IMR-90 (cell line): ENCODE measurements at regions not wholly inside any gene's neighbourhood (a gene's known extent, or its start where the extent isn't known, plus 50 kb on each side); places are given as distances from the start of the nearest gene placed in this dataset.

Experiments
- ATAC-seq: fragments of 200-7000 bp; cut with Tn5 transposase; 2 replicates; pipeline ENCODE4 v1.9.1; 2020; ENCODE audit warnings: low read depth, mild to moderate bottlenecking, moderate library complexity
- BruUV-seq: library from RNA; stranded (reverse); fragments of 400-500 nt; replicated peaks from 2 replicates; lab custom pipeline; 2021; lab: Mats Ljungman, UMichigan
- CTCF ChIA-PET: fragments of 300-600 bp; formaldehyde crosslinking; extraction: SDS; loops from one replicate; lab custom pipeline; 2021; ENCODE audit warnings: antibody characterized with exemption; lab: Yijun Ruan, JAX
- POLR2A ChIA-PET: fragments of 300-600 bp; sonication (Branson Sonifier 250); formaldehyde crosslinking; loops from one replicate; lab custom pipeline; 2022; ENCODE audit warnings: antibody characterized with exemption; ENCODE audit not compliant: unreplicated experiment; lab: Charles Lee
- DNase-seq: peaks from one replicate; pipeline ENCODE4 v3.0.0; 2013
- H2AFZ ChIP-seq: replicated peaks from 2 replicates; pipeline ENCODE3; 2013; ENCODE audit warnings: low read length, mild to moderate bottlenecking; ENCODE audit not compliant: poor library complexity
- H2AK5ac ChIP-seq: 2 replicates; pipeline ENCODE4 v1.6.1; 2013; ENCODE audit warnings: low read depth, low read length, inconsistent platforms
- H2AK9ac ChIP-seq: replicated peaks from 2 replicates; pipeline ENCODE3; 2013; ENCODE audit warnings: mild to moderate bottlenecking, low read depth, low read length, moderate library complexity; ENCODE audit not compliant: poor library complexity
- H2BK120ac ChIP-seq: 2 replicates; pipeline ENCODE4 v1.6.1; 2013; ENCODE audit warnings: low read depth, low read length, inconsistent platforms
- H2BK15ac ChIP-seq: 3 replicates; pipeline ENCODE4 v1.6.1; 2013; ENCODE audit warnings: low read depth, low read length, inconsistent platforms
- H2BK20ac ChIP-seq: 2 replicates; pipeline ENCODE4 v1.6.1; 2013; ENCODE audit warnings: low read depth, mild to moderate bottlenecking, inconsistent platforms, low read length, moderate library complexity
- H2BK5ac ChIP-seq: 2 replicates; pipeline ENCODE4 v1.6.1; 2013; ENCODE audit warnings: mild to moderate bottlenecking, low read depth, low read length, inconsistent platforms; ENCODE audit not compliant: poor library complexity, severe bottlenecking
- H3K14ac ChIP-seq: replicated peaks from 2 replicates; pipeline ENCODE4 v1.6.1; 2013; ENCODE audit warnings: low read depth, low read length, inconsistent platforms
- H3K18ac ChIP-seq: 2 replicates; pipeline ENCODE4 v1.6.1; 2013; ENCODE audit warnings: low read depth, low read length, control low read depth
- H3K23ac ChIP-seq: 2 replicates; pipeline ENCODE4 v1.6.1; 2013; ENCODE audit warnings: low read depth, low read length, inconsistent platforms
- H3K27ac ChIP-seq: 2 replicates; pipeline ENCODE4 v1.5.1; 2013; ENCODE audit warnings: mild to moderate bottlenecking, control low read depth, low read length; ENCODE audit not compliant: insufficient read depth
- H3K27me3 ChIP-seq: 2 replicates; pipeline ENCODE4 v1.6.1; 2013; ENCODE audit warnings: low read length; ENCODE audit not compliant: control insufficient read depth, insufficient read depth
- H3K36me3 ChIP-seq: 2 replicates; pipeline ENCODE4 v1.6.1; 2013; ENCODE audit warnings: low read length, mixed read lengths; ENCODE audit not compliant: control insufficient read depth, insufficient read depth
- H3K4ac ChIP-seq: 2 replicates; pipeline ENCODE4 v1.6.1; 2013; ENCODE audit warnings: low read depth, low read length, inconsistent platforms
- H3K4me1 ChIP-seq: 2 replicates; pipeline ENCODE4 v1.6.1; 2013; ENCODE audit warnings: low read length, mixed read lengths; ENCODE audit not compliant: control insufficient read depth, insufficient read depth
- H3K4me2 ChIP-seq: 2 replicates; pipeline ENCODE4 v1.6.1; 2013; ENCODE audit warnings: low read depth, mild to moderate bottlenecking, control low read depth, low read length, moderate library complexity
- H3K4me3 ChIP-seq: 2 replicates; pipeline ENCODE4 v1.5.1; 2013; ENCODE audit warnings: low read depth, mild to moderate bottlenecking, control low read depth, low read length, moderate library complexity; ENCODE audit not compliant: insufficient read depth
- H3K56ac ChIP-seq: 2 replicates; pipeline ENCODE4 v1.6.1; 2013; ENCODE audit warnings: low read length, inconsistent platforms; ENCODE audit not compliant: insufficient read depth; ENCODE audit errors: extremely low read depth
- H3K79me1 ChIP-seq, 2 experiments: 2 replicates each; pipeline ENCODE4 v1.6.1; 2013; ENCODE audit warnings: low read length in 2 of 2, inconsistent platforms in 1 of 2, low read depth in 1 of 2
- H3K9ac ChIP-seq: 2 replicates; pipeline ENCODE4 v1.6.1; 2013; ENCODE audit warnings: low read depth, low read length, control low read depth
- H3K9me1 ChIP-seq: 2 replicates; pipeline ENCODE4 v1.6.1; 2013; ENCODE audit warnings: low read length, inconsistent platforms; ENCODE audit not compliant: insufficient read depth
- H3K9me3 ChIP-seq: 2 replicates; pipeline ENCODE4 v1.6.1; 2013; ENCODE audit warnings: low read length; ENCODE audit not compliant: control insufficient read depth, insufficient read depth
- H4K20me1 ChIP-seq: 2 replicates; pipeline ENCODE4 v1.6.1; 2013; ENCODE audit warnings: low read length, inconsistent platforms; ENCODE audit not compliant: insufficient read depth
- H4K5ac ChIP-seq: 2 replicates; pipeline ENCODE4 v1.6.1; 2013; ENCODE audit warnings: mild to moderate bottlenecking, low read depth, low read length, control low read depth
- H4K8ac ChIP-seq, 2 experiments: 2 replicates each; pipeline ENCODE4 v1.6.1; 2013; ENCODE audit warnings: low read depth in 2 of 2, low read length in 2 of 2, control low read depth in 1 of 2, inconsistent platforms in 1 of 2
- H4K91ac ChIP-seq: 2 replicates; pipeline ENCODE4 v1.6.1; 2013; ENCODE audit warnings: low read depth, low read length, inconsistent platforms; ENCODE audit not compliant: insufficient read depth
- CHD1 ChIP-seq: IDR thresholded peaks from 2 replicates; pipeline ENCODE4 v1.6.1; 2012; ENCODE audit warnings: low read depth, low read length, improper control_type of control experiment
- MAFK ChIP-seq: IDR thresholded peaks from 2 replicates; pipeline ENCODE4 v1.6.1; 2012; ENCODE audit warnings: low read depth, low read length, improper control_type of control experiment
- NFE2L2 ChIP-seq: fragments of 150-350 bp; IDR thresholded peaks from 2 replicates; pipeline ENCODE4 v1.6.1; 2016; ENCODE audit warnings: low read depth, mild to moderate bottlenecking, low read length
- WGBS, 2 experiments: methylation state at CpG; one replicate each; pipeline versions ENCODE4 v1.1.5 to v1.1.7; 2013; ENCODE audit warnings: missing lambda C conversion rate in 2 of 2; ENCODE audit not compliant: insufficient read length in 1 of 2; ENCODE audit errors: extremely low coverage in 2 of 2; 5-methylcytosine and 5-hydroxymethylcytosine counted together
- dilution Hi-C: fragments of 300-500 bp; cut with HindIII; formaldehyde crosslinking; loops from one replicate; pipeline ENCODE4 v1.14.3; 2018; ENCODE audit warnings: low sequenced_read_pairs; ENCODE audit not compliant: unreplicated experiment
- in situ Hi-C: fragments of 300-500 bp; cut with MboI; formaldehyde crosslinking; loops from 3 replicates; pipeline ENCODE4 v1.14.3; 2019; ENCODE audit warnings: low sequenced_read_pairs, inconsistent platforms, mixed read lengths
- intact Hi-C: fragments of 100-400 bp; cut with micrococcal nuclease; formaldehyde crosslinking; loops from 2 replicates; pipeline ENCODE4 v1.10.0; 2022

DNA sequence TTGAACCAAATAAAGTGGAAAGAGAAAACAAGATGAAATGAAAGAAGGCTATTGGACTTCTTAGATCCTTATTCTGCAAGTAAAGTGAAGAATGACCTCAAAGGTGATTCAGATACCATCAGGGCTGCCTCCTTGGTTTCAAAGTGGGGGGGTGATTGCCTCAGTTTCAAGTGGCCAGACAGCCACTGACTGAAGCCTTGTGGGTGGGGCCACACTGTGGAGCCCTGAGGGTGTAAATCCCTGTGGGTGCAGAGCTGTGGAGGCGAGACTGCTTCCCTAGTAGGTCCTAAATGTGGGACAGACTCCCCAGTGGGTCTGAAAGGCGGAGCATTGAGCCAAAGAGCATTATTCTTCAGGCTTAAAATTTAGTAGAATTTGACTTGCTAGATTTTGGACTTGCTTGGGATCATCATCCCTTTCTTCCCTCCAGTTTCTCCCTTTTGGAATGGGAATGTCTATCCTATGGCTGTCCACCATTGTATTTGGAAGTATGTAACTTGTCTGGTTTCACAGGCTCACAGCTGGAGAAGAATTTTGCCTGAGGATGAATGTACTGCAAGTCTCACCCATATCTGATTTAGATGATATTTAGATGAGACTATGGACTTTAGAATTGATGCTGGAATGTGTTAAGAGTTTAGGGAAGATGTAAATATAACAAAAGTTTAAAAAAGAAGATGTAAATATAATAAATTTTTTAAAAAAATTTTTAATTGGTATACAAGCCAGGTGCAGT lies 71.6 kb upstream of the SOX13 start:
- no peak overlapping the region for H3K9ac ChIP-seq
- no peak overlapping the region for H3K27ac ChIP-seq
- no peaks in the 10 kb centered on the region for H3K36me3 ChIP-seq
- H3K4me2 ChIP-seq: no peak overlapping the region
- no peak overlapping the region for H2AK9ac ChIP-seq
- ATAC-seq (no peak), DNase-seq (no peak)
- ChIA-PET POLR2A (no interaction called here), CTCF (interaction anchor here (0.9 kb wide), 1 partner anchor 127 kb away, joined by 3 read pairs; no protein-coding TSS in a partner anchor)
- dilution Hi-C loops (no loop called here), in situ Hi-C loops (no loop called here), intact Hi-C loops (no loop called here)
- H4K91ac ChIP-seq: no peak overlapping the region
- H2AFZ ChIP-seq: no peak overlapping the region
- peaks cover 8% of the 10 kb centered on the region for H3K27me3 ChIP-seq
- H2BK20ac ChIP-seq: no peak overlapping the region
- no peak overlapping the region for H3K14ac ChIP-seq
- no peak overlapping the region for H3K23ac ChIP-seq
- no peak overlapping the region for H4K8ac ChIP-seq
- no peaks in the 10 kb centered on the region for H4K20me1 ChIP-seq
- no peak overlapping the region for H4K5ac ChIP-seq
- no peaks in the 10 kb centered on the region for H3K9me1 ChIP-seq
- WGBS, 2 experiments: no CpG with 5 or more reads among the region's 2 CpGs
- no peaks in the 10 kb centered on the region for H3K4me1 ChIP-seq
- no peak overlapping the region for H2BK5ac ChIP-seq
- H2BK15ac ChIP-seq: no peak overlapping the region
- no peak overlapping the region for H3K18ac ChIP-seq
- TF ChIP-seq CHD1: no peak
- no peak for TF ChIP-seq NFE2L2
- TF ChIP-seq MAFK: no peak
- H3K56ac ChIP-seq: no peak overlapping the region
- no peak overlapping the region for H3K4me3 ChIP-seq
- H3K4ac ChIP-seq: no peak overlapping the region
- no TSS peak for BruUV-seq
- no peaks in the 10 kb centered on the region for H3K79me1 ChIP-seq
- H2BK120ac ChIP-seq: no peak overlapping the region
- peaks cover 3% of the 10 kb centered on the region; the same call in 1 of the 2 replicates for H3K9me3 ChIP-seq
- H2AK5ac ChIP-seq: no peak overlapping the region
